ENCODE measurements at regions not wholly inside any gene's neighbourhood (a gene's known extent, or its start where the extent isn't known, plus 50 kb on each side); places are given as distances from the start of the nearest gene placed in this dataset.
"Not testable (repeated sequence)": the region's sequence is repeated elsewhere in the genome, so short reads cannot be mapped to it uniquely, and the experiment has no call there.

- TF ChIP-seq, protein P1, sequence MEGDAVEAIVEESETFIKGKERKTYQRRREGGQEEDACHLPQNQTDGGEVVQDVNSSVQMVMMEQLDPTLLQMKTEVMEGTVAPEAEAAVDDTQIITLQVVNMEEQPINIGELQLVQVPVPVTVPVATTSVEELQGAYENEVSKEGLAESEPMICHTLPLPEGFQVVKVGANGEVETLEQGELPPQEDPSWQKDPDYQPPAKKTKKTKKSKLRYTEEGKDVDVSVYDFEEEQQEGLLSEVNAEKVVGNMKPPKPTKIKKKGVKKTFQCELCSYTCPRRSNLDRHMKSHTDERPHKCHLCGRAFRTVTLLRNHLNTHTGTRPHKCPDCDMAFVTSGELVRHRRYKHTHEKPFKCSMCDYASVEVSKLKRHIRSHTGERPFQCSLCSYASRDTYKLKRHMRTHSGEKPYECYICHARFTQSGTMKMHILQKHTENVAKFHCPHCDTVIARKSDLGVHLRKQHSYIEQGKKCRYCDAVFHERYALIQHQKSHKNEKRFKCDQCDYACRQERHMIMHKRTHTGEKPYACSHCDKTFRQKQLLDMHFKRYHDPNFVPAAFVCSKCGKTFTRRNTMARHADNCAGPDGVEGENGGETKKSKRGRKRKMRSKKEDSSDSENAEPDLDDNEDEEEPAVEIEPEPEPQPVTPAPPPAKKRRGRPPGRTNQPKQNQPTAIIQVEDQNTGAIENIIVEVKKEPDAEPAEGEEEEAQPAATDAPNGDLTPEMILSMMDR (IDR thresholded peaks at IDR 0.05; ENCODE audit: low read depth, low read length, missing control alignments): no peak
- DNase-seq (ENCODE audit: low read depth): no peak
- H3K4me3 ChIP-seq (ENCODE audit: low read depth, low read length): no peak overlapping the region
Observed at GRCh38 chr11:121866754-121867153, 249.3 kb downstream of the BLID start.

- TF ChIP-seq, protein P1 (IDR thresholded peaks at IDR 0.05; ENCODE audit: low read depth, low read length, missing control alignments): no peak
- no peak for DNase-seq (ENCODE audit: low read depth)
- H3K4me3 ChIP-seq (ENCODE audit: low read depth, low read length): no peak overlapping the region
Observed at GRCh38 chr11:121864660-121865059, 251.4 kb downstream of the BLID start.

DNA sequence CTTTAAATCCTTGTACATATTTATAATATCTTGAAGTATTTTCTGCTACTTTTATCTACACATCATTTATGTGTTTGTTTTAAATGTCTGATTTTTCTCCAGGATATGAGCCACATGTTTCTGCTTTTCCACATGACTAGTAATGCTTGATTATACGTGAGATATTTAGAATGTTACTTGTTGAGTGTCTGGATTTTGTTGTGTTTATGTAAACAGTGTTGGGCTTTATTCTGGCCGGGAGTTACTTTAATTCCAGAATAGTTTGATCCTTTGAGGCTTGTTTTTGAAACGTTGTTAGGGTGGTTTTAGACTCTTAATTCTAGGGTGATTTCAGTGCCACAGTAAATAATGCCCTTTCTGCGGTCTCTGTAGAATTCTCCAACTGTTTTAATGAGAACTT lies 252.9 kb downstream of the BLID start:
- H3K4me3 ChIP-seq (ENCODE audit: low read depth, low read length): no peak overlapping the region
- DNase-seq (ENCODE audit: low read depth): no peak
- TF ChIP-seq, protein P1 (IDR thresholded peaks at IDR 0.05; ENCODE audit: low read depth, low read length, missing control alignments): no peak

DNA sequence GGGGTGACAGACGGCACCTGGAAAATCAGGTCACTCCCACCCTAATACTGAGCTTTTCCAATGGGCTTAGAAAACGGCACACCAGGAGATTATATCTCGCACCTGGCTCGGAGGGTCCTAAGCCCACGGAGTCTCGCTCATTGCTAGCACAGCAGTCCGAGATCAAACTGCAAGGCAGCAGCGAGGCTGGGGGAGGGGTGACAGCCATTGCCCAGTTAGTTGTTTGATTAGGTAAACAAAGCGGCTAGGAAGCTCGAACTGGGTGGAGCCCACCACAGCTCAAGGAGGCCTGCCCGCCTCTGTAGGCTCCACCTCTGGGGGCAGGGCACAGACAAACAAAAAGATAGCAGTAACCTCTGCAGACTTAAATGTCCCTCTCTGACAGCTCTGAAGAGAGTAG lies 260.9 kb downstream of the BLID start:
- DNase-seq (ENCODE audit: low read depth); H3K4me3 ChIP-seq (ENCODE audit: low read depth, low read length): not testable (repeated sequence)

DNA sequence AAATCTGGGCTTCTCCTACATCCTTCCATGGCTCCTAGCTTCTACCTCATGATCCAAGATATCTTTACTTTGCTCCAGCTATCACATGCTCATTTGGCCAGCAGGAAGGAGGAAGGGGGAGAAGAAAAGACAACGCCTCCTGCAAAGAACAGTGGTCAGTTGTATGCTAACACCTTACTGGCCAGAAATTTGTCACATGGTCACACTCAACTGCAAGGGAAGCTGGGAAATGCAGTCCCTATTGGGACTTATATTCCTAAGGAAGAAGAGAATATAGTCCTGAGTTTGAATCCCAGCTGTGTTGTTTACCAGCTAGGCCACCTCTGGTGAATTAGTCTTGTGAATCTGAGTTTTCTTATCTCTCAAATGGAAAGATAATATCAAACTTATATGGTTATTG lies 272.0 kb downstream of the BLID start:
- no peak for DNase-seq (ENCODE audit: low read depth)
- TF ChIP-seq, protein P1 (IDR thresholded peaks at IDR 0.05; ENCODE audit: low read depth, low read length, missing control alignments): no peak
- no peak overlapping the region for H3K4me3 ChIP-seq (ENCODE audit: low read depth, low read length)

DNA sequence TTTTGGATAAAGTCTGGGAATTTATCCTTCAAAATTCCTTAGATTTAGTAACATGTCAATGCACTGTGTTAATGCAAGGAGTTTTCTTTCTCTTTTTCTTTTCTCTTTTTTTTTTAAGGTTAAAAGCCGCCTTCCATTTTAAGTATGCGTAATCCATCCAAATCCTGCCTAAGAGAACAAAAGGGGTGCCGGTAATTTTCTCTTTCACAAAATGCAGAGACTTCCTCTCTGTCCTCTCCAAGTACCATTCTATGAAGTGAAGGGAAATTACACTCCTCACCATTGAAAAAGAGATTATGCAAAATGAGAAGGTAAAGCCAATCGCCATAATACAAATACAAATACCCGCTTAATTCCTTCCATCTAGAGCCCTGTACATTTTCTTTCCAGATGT lies 273.8 kb downstream of the BLID start:
- TF ChIP-seq, protein P1 (IDR thresholded peaks at IDR 0.05; ENCODE audit: low read depth, low read length, missing control alignments): no peak
- H3K4me3 ChIP-seq (ENCODE audit: low read depth, low read length): no peak overlapping the region
- DNase-seq (ENCODE audit: low read depth): no peak

DNA sequence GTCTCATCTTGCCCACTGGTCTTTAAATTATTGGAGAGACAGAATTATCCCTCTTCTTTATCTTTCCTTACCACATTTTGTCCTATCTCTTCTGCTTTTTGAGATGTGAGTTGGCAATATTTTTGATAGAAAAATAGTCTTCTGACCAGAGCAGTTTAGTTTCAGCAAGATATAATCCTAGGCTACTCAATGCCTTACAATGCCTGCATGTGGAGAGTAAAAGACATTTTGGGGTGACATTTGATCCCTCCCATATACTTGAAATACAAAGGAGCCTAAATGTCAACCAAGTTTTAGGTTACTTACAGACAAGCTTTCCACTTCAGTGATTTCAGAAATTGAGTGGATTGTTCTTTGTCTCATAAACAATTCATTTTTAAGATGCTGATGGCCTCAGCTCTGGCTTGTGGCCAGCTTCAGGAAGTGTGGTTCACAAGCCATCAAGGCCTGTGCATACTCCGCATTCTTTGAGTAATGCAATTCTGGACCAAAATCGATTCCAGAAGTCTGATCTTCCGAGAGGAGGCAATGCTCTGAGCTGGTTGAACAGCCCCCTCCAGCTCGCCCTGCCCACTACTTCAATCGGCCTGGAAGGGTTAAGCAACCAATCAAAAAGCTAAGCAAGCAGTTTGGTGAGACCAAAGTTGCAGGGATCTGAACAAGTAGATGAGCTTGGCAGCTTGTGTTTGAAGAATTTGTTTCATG lies 274.4 kb downstream of the BLID start:
- no peak for DNase-seq (ENCODE audit: low read depth)
- H3K4me3 ChIP-seq (ENCODE audit: low read depth, low read length): no peak overlapping the region
- TF ChIP-seq, protein P1 (IDR thresholded peaks at IDR 0.05; ENCODE audit: low read depth, low read length, missing control alignments): no peak

Measured in GM12864 (cell line).